Astrocyte of the hippocampus (primary cell): ENCODE measurements at regions not wholly inside any gene's neighbourhood (a gene's known extent, or its start where the extent isn't known, plus 50 kb on each side); places are given as distances from the start of the nearest gene placed in this dataset.

Experiments used
- DNase-seq: peaks from one replicate; pipeline ENCODE4 v3.0.0; 2011; ENCODE audit warnings: low read depth, low spot score

GRCh38 chr20:57948180-57948955 lies 238.6 kb upstream of the PMEPA1 start:
- no peak for DNase-seq

- peak; percentile 55 for DNase-seq
These were observed 237.8 kb upstream of the PMEPA1 start for GRCh38 chr20:57947421-57948179.

GRCh38 chr20:57946559-57947315 lies 236.9 kb upstream of the PMEPA1 start:
- DNase-seq = no peak

GRCh38 chr20:57944988-57945387 lies 235.2 kb upstream of the PMEPA1 start:
- no peak for DNase-seq

GRCh38 chr20:57943950-57944349 lies 234.1 kb upstream of the PMEPA1 start:
- no peak for DNase-seq

- DNase-seq = no peak
These were observed 233.5 kb upstream of the PMEPA1 start for GRCh38 chr20:57943291-57943690.

GRCh38 chr20:57941604-57942381 lies 232.0 kb upstream of the PMEPA1 start:
- DNase-seq = no peak

- no peak for DNase-seq
These were observed 231.2 kb upstream of the PMEPA1 start for GRCh38 chr20:57940868-57941522.

- DNase-seq = no peak
These were observed 230.6 kb upstream of the PMEPA1 start for GRCh38 chr20:57940376-57940775.

- DNase-seq = no peak
These were observed 229.7 kb upstream of the PMEPA1 start for GRCh38 chr20:57939499-57939898.

- DNase-seq = no peak
These were observed 228.6 kb upstream of the PMEPA1 start for GRCh38 chr20:57938158-57939108.

- no peak for DNase-seq
These were observed 227.0 kb upstream of the PMEPA1 start for GRCh38 chr20:57936636-57937385.

- no peak for DNase-seq
These were observed 225.1 kb upstream of the PMEPA1 start for GRCh38 chr20:57934913-57935312.

GRCh38 chr20:57934007-57934805 lies 224.4 kb upstream of the PMEPA1 start:
- DNase-seq = peak; percentile 20

- DNase-seq = no peak
These were observed 222.5 kb upstream of the PMEPA1 start for GRCh38 chr20:57932227-57932864.

GRCh38 chr20:57930351-57930750 lies 220.5 kb upstream of the PMEPA1 start:
- peak; percentile 14 for DNase-seq

GRCh38 chr20:57928181-57928967 lies 218.6 kb upstream of the PMEPA1 start:
- DNase-seq = peak; percentile 27
